PC-9 (cell line): ENCODE measurements at regions not wholly inside any gene's neighbourhood (a gene's known extent, or its start where the extent isn't known, plus 50 kb on each side); places are given as distances from the start of the nearest gene placed in this dataset.

Experiments used
- EZH2 ChIP-seq: fragments of 200-600 bp; sonication (generic); IDR thresholded peaks from 2 replicates; pipeline ENCODE4 v1.8.0; 2017; ENCODE audit warnings: antibody characterized with exemption, low read depth
- TF ChIP-seq, protein P1 (sequence below): fragments of 200-600 bp; sonication (generic); conservative IDR thresholded peaks from 2 replicates; pipeline ENCODE4 v1.6.1; 2017; ENCODE audit warnings: mixed run types, antibody characterized with exemption, mild to moderate bottlenecking, moderate library complexity

DNA sequence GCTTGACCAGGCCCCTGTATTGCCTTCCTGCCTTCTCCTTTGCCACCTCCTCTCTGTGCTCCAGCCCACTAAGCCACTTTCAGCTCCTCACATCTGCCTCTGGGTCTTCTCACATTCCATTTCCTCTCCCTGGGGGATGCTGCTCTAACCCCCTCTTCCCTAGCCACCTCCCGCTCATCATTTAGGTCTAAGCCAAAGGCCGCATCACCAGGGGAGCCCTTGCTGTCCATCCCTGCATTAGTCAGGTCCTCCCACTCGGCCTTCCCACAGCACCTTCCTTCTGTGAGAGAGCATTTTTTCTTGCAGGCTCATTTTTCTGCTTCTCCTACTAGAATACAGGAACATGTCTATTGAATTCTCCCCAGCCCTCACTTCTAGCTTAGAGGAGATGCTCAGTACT is 72.6 kb upstream of the GALNT10 start:
- TF ChIP-seq, protein P1, sequence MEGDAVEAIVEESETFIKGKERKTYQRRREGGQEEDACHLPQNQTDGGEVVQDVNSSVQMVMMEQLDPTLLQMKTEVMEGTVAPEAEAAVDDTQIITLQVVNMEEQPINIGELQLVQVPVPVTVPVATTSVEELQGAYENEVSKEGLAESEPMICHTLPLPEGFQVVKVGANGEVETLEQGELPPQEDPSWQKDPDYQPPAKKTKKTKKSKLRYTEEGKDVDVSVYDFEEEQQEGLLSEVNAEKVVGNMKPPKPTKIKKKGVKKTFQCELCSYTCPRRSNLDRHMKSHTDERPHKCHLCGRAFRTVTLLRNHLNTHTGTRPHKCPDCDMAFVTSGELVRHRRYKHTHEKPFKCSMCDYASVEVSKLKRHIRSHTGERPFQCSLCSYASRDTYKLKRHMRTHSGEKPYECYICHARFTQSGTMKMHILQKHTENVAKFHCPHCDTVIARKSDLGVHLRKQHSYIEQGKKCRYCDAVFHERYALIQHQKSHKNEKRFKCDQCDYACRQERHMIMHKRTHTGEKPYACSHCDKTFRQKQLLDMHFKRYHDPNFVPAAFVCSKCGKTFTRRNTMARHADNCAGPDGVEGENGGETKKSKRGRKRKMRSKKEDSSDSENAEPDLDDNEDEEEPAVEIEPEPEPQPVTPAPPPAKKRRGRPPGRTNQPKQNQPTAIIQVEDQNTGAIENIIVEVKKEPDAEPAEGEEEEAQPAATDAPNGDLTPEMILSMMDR: no peak
- TF ChIP-seq EZH2: no peak
